ENCODE measurements at regions not wholly inside any gene's neighbourhood (a gene's known extent, or its start where the extent isn't known, plus 50 kb on each side); places are given as distances from the start of the nearest gene placed in this dataset.

DNA sequence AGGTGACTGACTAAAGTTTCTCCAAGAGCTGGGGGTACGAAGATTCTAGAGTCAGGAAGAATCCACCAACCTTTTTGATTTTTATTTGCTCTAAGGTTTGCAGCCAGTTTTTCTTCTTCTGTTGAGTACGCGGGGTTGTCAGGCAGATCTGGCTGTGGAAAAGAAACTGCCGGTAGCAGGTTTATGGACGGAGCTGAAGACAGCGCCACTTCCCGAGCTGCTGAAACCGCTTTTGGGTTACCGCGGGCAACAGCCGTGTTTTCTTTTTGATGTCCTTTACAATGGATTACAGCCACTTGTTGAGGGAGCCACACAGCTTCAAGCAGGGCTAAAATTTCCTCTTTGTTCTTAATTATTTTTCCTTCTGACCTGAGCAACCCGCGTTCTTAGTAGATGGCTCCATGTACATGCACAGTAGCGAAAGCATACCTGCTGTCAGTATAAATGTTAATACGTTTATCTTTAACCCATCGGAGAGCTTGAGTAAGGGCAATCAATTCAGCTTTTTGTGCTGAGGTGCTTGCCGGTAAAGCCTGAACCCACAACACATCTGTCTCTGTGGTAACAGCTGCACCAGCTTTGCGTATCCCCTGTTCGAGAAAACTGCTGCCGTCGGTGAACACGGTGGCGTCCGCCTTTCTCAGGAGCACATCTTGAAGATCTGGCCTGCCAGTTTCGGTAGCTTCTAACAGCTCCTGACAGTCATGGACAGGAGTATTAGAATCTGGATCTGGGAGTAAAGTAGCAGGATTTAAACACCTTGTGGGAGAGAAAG, 674.3 kb downstream of the TMEM121 start (continued):
- TF ChIP-seq KDM4A (IDR thresholded peaks at IDR 0.05; ENCODE audit: low read depth, low read length, severe bottlenecking) (no peak), TAF1 (IDR thresholded peaks at IDR 0.05; ENCODE audit: low read depth, low read length) (no peak), CBX5 (IDR thresholded peaks at IDR 0.05; ENCODE audit: low read depth, low read length) (no peak), TEAD4 (IDR thresholded peaks at IDR 0.05; ENCODE audit: low read depth, low read length) (no peak), HDAC6 (IDR thresholded peaks at IDR 0.05; ENCODE audit: low read depth, low read length) (no peak), CBX8 (IDR thresholded peaks at IDR 0.05; ENCODE audit: borderline replicate concordance, low read depth, low read length) (no peak), TBP (IDR thresholded peaks at IDR 0.05; ENCODE audit: low read depth, low read length) (no peak), MAFK (IDR thresholded peaks at IDR 0.05; ENCODE audit: low read depth, low read length) (no peak)

All from H1 (cell line).